NCI-H748 (cell line): ENCODE measurements at regions not wholly inside any gene's neighbourhood (a gene's known extent, or its start where the extent isn't known, plus 50 kb on each side); places are given as distances from the start of the nearest gene placed in this dataset.
"Not testable (repeated sequence)": the region's sequence is repeated elsewhere in the genome, so short reads cannot be mapped to it uniquely, and the experiment has no call there.

ENCODE experiments used
- DNase-seq: peaks from one replicate; lab custom pipeline; 2025; ENCODE audit not compliant: unreplicated experiment; lab: John Stamatoyannopoulos, UW

GRCh38 chr20:57780398-57780797, 70.6 kb upstream of the PMEPA1 start:
- DNase-seq: no peak

GRCh38 chr20:57779401-57780003, 69.7 kb upstream of the PMEPA1 start:
- no peak for DNase-seq

GRCh38 chr20:57777911-57778310, 68.1 kb upstream of the PMEPA1 start:
- no peak for DNase-seq

GRCh38 chr20:57774951-57775350, 65.1 kb upstream of the PMEPA1 start:
- no peak for DNase-seq

- no peak for DNase-seq
Observed at GRCh38 chr20:57774111-57774880, 64.5 kb upstream of the PMEPA1 start.

GRCh38 chr20:57773059-57773815, 63.4 kb upstream of the PMEPA1 start:
- DNase-seq: no peak

- DNase-seq: no peak
Observed at GRCh38 chr20:57772349-57772964, 62.6 kb upstream of the PMEPA1 start.

- DNase-seq: no peak
Observed at GRCh38 chr20:57770852-57771720, 61.3 kb upstream of the PMEPA1 start.

GRCh38 chr20:57770401-57770800, 60.6 kb upstream of the PMEPA1 start:
- DNase-seq: not testable (repeated sequence)

- DNase-seq: no peak
Observed at GRCh38 chr20:57769756-57770155, 59.9 kb upstream of the PMEPA1 start.

GRCh38 chr20:57768519-57768918, 58.7 kb upstream of the PMEPA1 start:
- no peak for DNase-seq

- no peak for DNase-seq
Observed at GRCh38 chr20:57767441-57767840, 57.6 kb upstream of the PMEPA1 start.

- DNase-seq: no peak
Observed at GRCh38 chr20:57763235-57763595, 53.4 kb upstream of the PMEPA1 start.

- no peak for DNase-seq
Observed at GRCh38 chr20:57762531-57763234, 52.9 kb upstream of the PMEPA1 start.

GRCh38 chr20:57761413-57761734, 51.6 kb upstream of the PMEPA1 start:
- no peak for DNase-seq

GRCh38 chr20:57760698-57761412, 51.0 kb upstream of the PMEPA1 start:
- DNase-seq: no peak

GRCh38 chr20:57759724-57760123, 49.9 kb upstream of the PMEPA1 start:
- no peak for DNase-seq
